A549 (cell line): ENCODE measurements at regions not wholly inside any gene's neighbourhood (a gene's known extent, or its start where the extent isn't known, plus 50 kb on each side); places are given as distances from the start of the nearest gene placed in this dataset.

Experiments used
- ATAC-seq, 2 experiments: fragments of 200-7000 bp in 1 of 2; fragments of >200 bp in 1 of 2; cut with Nextera tagmentation in 1 of 2; cut with Tn5 transposase in 1 of 2; 3 replicates each; pipeline versions ENCODE4 v1.8.0 to v1.9.1; 2018 to 2020; ENCODE audit warnings: mild to moderate bottlenecking in 1 of 2, moderate library complexity in 1 of 2
- CTCF ChIA-PET: fragments of 300-600 bp; sonication (Branson Sonifier 250); formaldehyde crosslinking; extraction: SDS; loops from one replicate; lab custom pipeline; 2021; ENCODE audit warnings: antibody characterized with exemption, inconsistent platforms; lab: Yijun Ruan, JAX
- POLR2A ChIA-PET: fragments of 350-600 bp; formaldehyde crosslinking; extraction: SDS; loops from one replicate; lab custom pipeline; 2021; ENCODE audit warnings: antibody characterized with exemption, inconsistent platforms; lab: Yijun Ruan, JAX
- DNase-seq, 2 experiments: peaks; one replicate each; pipeline versions ENCODE4 v3.0.0 to v3.0.0-alpha.2; 2011 to 2016; ENCODE audit warnings: low read depth in 1 of 2, low spot score in 1 of 2
- FAIRE-seq: peaks from 2 replicates; lab custom pipeline; 2011; peaks lifted over from hg19 to GRCh38; lab: Jason Lieb, UNC
- H3K27ac ChIP-seq, 2 experiments: fragments of >200 bp; sonication (Bioruptor Twin); formaldehyde crosslinking; 3 replicates each; pipeline ENCODE4 v1.5.1; 2016 to 2017
- H3K4me1 ChIP-seq: fragments of >200 bp; sonication (Bioruptor Twin); formaldehyde crosslinking; 3 replicates; pipeline ENCODE4 v1.6.1; 2016
- H3K4me2 ChIP-seq: fragments of >200 bp; sonication (Bioruptor Twin); formaldehyde crosslinking; 3 replicates; pipeline ENCODE4 v1.6.1; 2016
- H3K4me3 ChIP-seq: fragments of >200 bp; sonication (Bioruptor Twin); formaldehyde crosslinking; 3 replicates; pipeline ENCODE4 v1.5.1; 2016
- H3K9me3 ChIP-seq: fragments of >200 bp; sonication (Bioruptor Twin); formaldehyde crosslinking; 3 replicates; pipeline ENCODE4 v1.6.1; 2016
- BHLHE40 ChIP-seq: IDR thresholded peaks from 2 replicates; pipeline ENCODE4 v1.6.1; 2012; ENCODE audit warnings: low read depth, low read length, inconsistent platforms
- CBX8 ChIP-seq: fragments of 200-600 bp; sonication (generic); IDR thresholded peaks from 2 replicates; pipeline ENCODE4 v1.6.1; 2016
- CHD2 ChIP-seq: fragments of 150-350 bp; IDR thresholded peaks from 2 replicates; pipeline ENCODE4 v1.6.1; 2014; ENCODE audit warnings: low read length; ENCODE audit not compliant: partially characterized antibody
- E2F6 ChIP-seq: IDR thresholded peaks from 2 replicates; pipeline ENCODE4 v1.6.1; 2012; ENCODE audit warnings: low read depth, borderline replicate concordance
- EHF ChIP-seq: fragments of 250-450 bp; sonication (Bioruptor Pico); IDR thresholded peaks from 2 replicates; pipeline ENCODE4 v1.5.0; 2020; ENCODE audit warnings: mild to moderate bottlenecking
- EHMT2 ChIP-seq: fragments of 200-600 bp; sonication (generic); IDR thresholded peaks from 2 replicates; pipeline ENCODE4 v1.6.1; 2016; ENCODE audit warnings: antibody characterized with exemption, low read depth, mild to moderate bottlenecking, moderate library complexity
- ESRRA ChIP-seq: fragments of 150-350 bp; IDR thresholded peaks from 2 replicates; pipeline ENCODE4 v1.6.1; 2014; ENCODE audit warnings: mild to moderate bottlenecking, low read length, borderline replicate concordance
- FOSB ChIP-seq: fragments of 250-450 bp; sonication (Bioruptor Pico); IDR thresholded peaks from 2 replicates; pipeline ENCODE4 v1.5.0; 2020; ENCODE audit warnings: mild to moderate bottlenecking, moderate library complexity
- FOSL2 ChIP-seq, 2 experiments: fragments of 450-650 bp in 1 of 2; fragments of >200 bp in 1 of 2; sonication (Bioruptor Twin) in 1 of 2; formaldehyde crosslinking; IDR thresholded peaks; 2 replicates each; pipeline versions ENCODE4 v1.5.0 to v1.6.1; 2016 to 2020; ENCODE audit warnings: mild to moderate bottlenecking in 1 of 2, moderate library complexity in 1 of 2
- HDAC2 ChIP-seq: fragments of 200-600 bp; sonication (generic); IDR thresholded peaks from 2 replicates; pipeline ENCODE4 v1.6.1; 2016
- HES2 ChIP-seq: fragments of >200 bp; sonication (Bioruptor Twin); formaldehyde crosslinking; IDR thresholded peaks from 2 replicates; pipeline ENCODE4 v1.6.1; 2016
- HOXB5 ChIP-seq: fragments of 250-450 bp; sonication (Bioruptor Pico); IDR thresholded peaks from 2 replicates; pipeline ENCODE4 v1.5.0; 2020; ENCODE audit warnings: mild to moderate bottlenecking, moderate library complexity
- JUN ChIP-seq, 2 experiments: fragments of >200 bp; sonication (Bioruptor Twin); formaldehyde crosslinking; IDR thresholded peaks; 2 replicates in 1 of 2; 3 replicates in 1 of 2; pipeline ENCODE4 v1.6.1; 2016 to 2017
- JUNB ChIP-seq: fragments of >200 bp; sonication (Bioruptor Twin); formaldehyde crosslinking; IDR thresholded peaks from 2 replicates; pipeline ENCODE4 v1.6.1; 2016
- MAFK ChIP-seq: fragments of 450-650 bp; IDR thresholded peaks from 2 replicates; pipeline ENCODE4 v1.6.1; 2014; ENCODE audit not compliant: partially characterized antibody
- NR3C1 ChIP-seq: fragments of >200 bp; sonication (Bioruptor Twin); formaldehyde crosslinking; IDR thresholded peaks from 3 replicates; pipeline ENCODE4 v1.6.1; 2017
- PHF8 ChIP-seq: fragments of 200-600 bp; sonication (generic); IDR thresholded peaks from 2 replicates; pipeline ENCODE4 v1.6.1; 2016; ENCODE audit warnings: low read depth, mild to moderate bottlenecking, antibody characterized with exemption, moderate library complexity, borderline replicate concordance
- RCOR1 ChIP-seq: fragments of 150-350 bp; IDR thresholded peaks from 2 replicates; pipeline ENCODE4 v1.6.1; 2014; ENCODE audit warnings: antibody characterized with exemption, low read length, low read depth
- REST ChIP-seq: fragments of 200-600 bp; sonication (generic); IDR thresholded peaks from 2 replicates; pipeline ENCODE4 v1.6.1; 2016; ENCODE audit warnings: antibody characterized with exemption, mild to moderate bottlenecking, moderate library complexity
- RNF2 ChIP-seq: fragments of 200-600 bp; sonication (generic); IDR thresholded peaks from 2 replicates; pipeline ENCODE4 v1.6.1; 2016; ENCODE audit warnings: low read depth, mild to moderate bottlenecking, antibody characterized with exemption, moderate library complexity, borderline replicate concordance
- WGBS: methylation state at CpG from one replicate; pipeline ENCODE4 v1.1.6; 2017; ENCODE audit errors: missing lambda C conversion rate; 5-methylcytosine and 5-hydroxymethylcytosine counted together
- TF ChIP-seq, protein P1 (sequence below): IDR thresholded peaks from 2 replicates; pipeline ENCODE4 v1.6.1; 2012

- 59% methylated on average over 5 of the region's 5 CpGs for WGBS
- Histone ChIP-seq H3K4me2 (no peak overlapping the region), H3K4me3 (no peak overlapping the region), H3K9me3 (no peaks in the 10 kb centered on the region), H3K4me1 (0 out of 3 replicates have a peak, but pooled peaks cover 3% of the 10 kb centered on the region), H3K27ac (no peak overlapping the region)
- no peak for FAIRE-seq
- ATAC-seq: no peak
- ChIA-PET CTCF (no interaction called here), POLR2A (no interaction called here)
- no peak for DNase-seq
- TF ChIP-seq FOSB (CRISPR knock-in tag) (no peak), PHF8 (no peak), CBX8 (no peak), NR3C1 (no peak), HOXB5 (CRISPR knock-in tag) (no peak)
Observed at GRCh38 chr2:196415384-196415783, 224.1 kb upstream of the CCDC150 start.

DNA sequence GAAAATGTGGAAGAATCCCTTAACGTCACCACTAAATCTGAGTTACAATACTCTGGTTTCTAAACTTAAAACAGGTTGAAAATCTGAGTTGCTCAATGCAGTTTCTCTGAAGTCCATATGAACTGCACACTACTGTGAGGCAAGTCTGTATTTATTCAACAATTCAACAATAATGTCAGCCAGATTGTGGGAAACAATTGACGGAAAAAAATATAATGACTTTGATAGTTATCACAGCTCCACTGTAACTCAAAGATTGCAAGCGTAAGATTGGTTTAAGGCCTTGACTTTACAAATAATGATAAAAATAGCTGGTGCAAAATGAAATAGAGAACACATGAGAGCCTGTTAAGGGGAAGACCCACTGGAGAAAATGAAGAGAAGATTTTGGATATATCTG is 219.4 kb upstream of the CCDC150 start:
- 87% methylated on average over 3 of the region's 3 CpGs for WGBS
- FAIRE-seq (no peak), ATAC-seq (no peak)
- CTCF ChIA-PET: no interaction called here
- Histone ChIP-seq H3K4me3 (no peak overlapping the region), H3K4me1 (0 out of 3 replicates have a peak, but pooled peaks cover 3% of the 10 kb centered on the region)
- POLR2A ChIA-PET: no interaction called here
- TF ChIP-seq EHMT2: no peak
- TF ChIP-seq FOSL2 (IDR thresholded peaks at IDR 0.05): no peak
- no peak for TF ChIP-seq FOSL2 (CRISPR knock-in tag; IDR thresholded peaks at IDR 0.05)
- no peak for TF ChIP-seq EHF (CRISPR knock-in tag)
- TF ChIP-seq HES2: no peak
- TF ChIP-seq BHLHE40: no peak
- no peak for TF ChIP-seq E2F6
- no peak for TF ChIP-seq CHD2
- TF ChIP-seq RNF2: no peak
- no peak for TF ChIP-seq MAFK
- TF ChIP-seq JUNB: no peak
- no peak for TF ChIP-seq ESRRA
- no peak for TF ChIP-seq HDAC2
- TF ChIP-seq RCOR1: no peak
- no peak for TF ChIP-seq JUN (IDR thresholded peaks at IDR 0.05)
- TF ChIP-seq, all 56 proteins: peak for 0
- Histone ChIP-seq H3K4me2 (no peak overlapping the region), H3K9me3 (no peaks in the 10 kb centered on the region), H3K27ac (no peak overlapping the region)
- DNase-seq: no peak

- POLR2A ChIA-PET: no interaction called here
- Histone ChIP-seq H3K4me3 (no peak overlapping the region), H3K4me2 (no peak overlapping the region), H3K4me1 (no peaks in the 10 kb centered on the region), H3K9me3 (no peaks in the 10 kb centered on the region), H3K27ac (no peak overlapping the region)
- DNase-seq (no peak), ATAC-seq (no peak), FAIRE-seq (no peak)
- TF ChIP-seq REST: peak; percentile 74
- peak; percentile 41; the same call in 1 of the 2 replicates for TF ChIP-seq EHMT2
- TF ChIP-seq, protein P1, sequence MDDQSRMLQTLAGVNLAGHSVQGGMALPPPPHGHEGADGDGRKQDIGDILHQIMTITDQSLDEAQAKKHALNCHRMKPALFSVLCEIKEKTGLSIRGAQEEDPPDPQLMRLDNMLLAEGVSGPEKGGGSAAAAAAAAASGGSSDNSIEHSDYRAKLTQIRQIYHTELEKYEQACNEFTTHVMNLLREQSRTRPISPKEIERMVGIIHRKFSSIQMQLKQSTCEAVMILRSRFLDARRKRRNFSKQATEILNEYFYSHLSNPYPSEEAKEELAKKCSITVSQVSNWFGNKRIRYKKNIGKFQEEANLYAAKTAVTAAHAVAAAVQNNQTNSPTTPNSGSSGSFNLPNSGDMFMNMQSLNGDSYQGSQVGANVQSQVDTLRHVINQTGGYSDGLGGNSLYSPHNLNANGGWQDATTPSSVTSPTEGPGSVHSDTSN: no peak
- 87% methylated on average over 3 of the region's 3 CpGs for WGBS
- CTCF ChIA-PET: interaction anchor here (0.6 to 1.5 kb wide), 3 partner anchors 8 to 297 kb away, joined by 3 read pairs; no protein-coding TSS in a partner anchor
Observed at GRCh38 chr2:196421880-196422279, 217.6 kb upstream of the CCDC150 start.
